ENCODE measurements at regions not wholly inside any gene's neighbourhood (a gene's known extent, or its start where the extent isn't known, plus 50 kb on each side); places are given as distances from the start of the nearest gene placed in this dataset.

DNA sequence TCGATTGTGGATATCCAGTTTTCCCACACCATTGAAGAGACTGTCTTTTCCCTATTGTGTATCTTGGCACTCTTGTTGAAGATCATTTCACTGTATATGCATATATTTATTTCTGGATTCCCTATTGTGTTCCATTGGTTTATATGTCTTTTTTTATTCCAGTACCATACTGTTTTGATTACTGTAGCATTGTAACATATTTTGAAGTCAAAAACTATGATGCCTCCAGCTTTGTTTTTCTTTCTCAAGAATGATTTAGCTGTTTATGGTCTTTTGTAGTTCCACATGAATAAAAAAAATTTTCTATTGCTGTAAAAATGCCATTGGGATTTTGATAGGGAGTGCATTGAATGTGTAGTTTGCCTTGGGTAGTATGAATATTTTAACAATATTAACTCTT lies 128.1 kb upstream of the SLC38A2 start:
- Histone ChIP-seq H3K9me1 (ENCODE audit: insufficient read depth, low read length) (no peaks in the 10 kb centered on the region; the same call in 1 of the 2 replicates), H3K4me1 (ENCODE audit: control insufficient read depth, insufficient read depth, low read length) (peaks cover 5% of the 10 kb centered on the region; the same call in 1 of the 2 replicates), H2BK5ac (ENCODE audit: low read depth, low read length, poor library complexity, severe bottlenecking) (no peak overlapping the region), H2BK15ac (ENCODE audit: low read depth, low read length) (no peak overlapping the region), H4K8ac (ENCODE audit: low read depth in 2 of 2, low read length in 2 of 2) (no peak overlapping the region), H3K27me3 (ENCODE audit: control insufficient read depth, insufficient read depth, low read length) (no peaks in the 10 kb centered on the region), H3K27ac (ENCODE audit: insufficient read depth, low read length) (no peak overlapping the region), H3K4ac (ENCODE audit: low read depth, low read length) (no peak overlapping the region), H3K23ac (ENCODE audit: low read depth, low read length) (no peak overlapping the region), H3K4me3 (ENCODE audit: insufficient read depth, low read depth, low read length) (no peak overlapping the region), H4K91ac (ENCODE audit: insufficient read depth, low read depth, low read length) (no peak overlapping the region), H3K14ac (replicated peaks; ENCODE audit: low read depth, low read length) (no peak overlapping the region), H2AFZ (replicated peaks; ENCODE audit: low read length, poor library complexity) (no peak overlapping the region), H4K20me1 (ENCODE audit: insufficient read depth, low read length) (no peaks in the 10 kb centered on the region), H3K9me3 (ENCODE audit: control insufficient read depth, insufficient read depth, low read length) (peaks cover 2% of the 10 kb centered on the region), H4K5ac (ENCODE audit: low read depth, low read length) (no peak overlapping the region), H3K56ac (ENCODE audit: extremely low read depth, insufficient read depth, low read length) (no peak overlapping the region), H2BK20ac (ENCODE audit: low read depth, low read length) (no peak overlapping the region), H3K18ac (ENCODE audit: low read depth, low read length) (no peak overlapping the region), H3K79me1 (ENCODE audit: low read depth in 1 of 2, low read length in 2 of 2) (peaks cover 4 to 6% of the 10 kb centered on the region in 2 experiments; a peak in 3 of 4 replicates), H3K36me3 (ENCODE audit: control insufficient read depth, insufficient read depth, low read length) (no peaks in the 10 kb centered on the region), H3K9ac (ENCODE audit: low read depth, low read length) (no peak overlapping the region), H2AK5ac (ENCODE audit: low read depth, low read length) (no peak overlapping the region), H2BK120ac (ENCODE audit: low read depth, low read length) (no peak overlapping the region; the same call in 1 of the 2 replicates), H3K4me2 (ENCODE audit: low read depth, low read length) (no peak overlapping the region), H2AK9ac (replicated peaks; ENCODE audit: low read depth, low read length, poor library complexity) (no peak overlapping the region)
- ChIA-PET POLR2A (ENCODE audit: unreplicated experiment) (no interaction called here), CTCF (no interaction called here)
- ATAC-seq (ENCODE audit: low read depth) (no peak), DNase-seq (no peak)
- dilution Hi-C loops (cut with HindIII; ENCODE audit: low sequenced_read_pairs, unreplicated experiment): no loop called here
- intact Hi-C loops (cut with micrococcal nuclease): no loop called here
- WGBS, 2 experiments (ENCODE audit: extremely low coverage in 2 of 2, insufficient read length in 1 of 2): no CpG with 5 or more reads among the region's 1 CpG
- in situ Hi-C loops (cut with MboI; ENCODE audit: low sequenced_read_pairs): no loop called here
- no peak for TF ChIP-seq CHD1 (IDR thresholded peaks at IDR 0.05; ENCODE audit: low read depth, low read length)
- no peak for TF ChIP-seq SMC3 (IDR thresholded peaks at IDR 0.05; ENCODE audit: low read depth, low read length)
- TF ChIP-seq, protein P1, sequence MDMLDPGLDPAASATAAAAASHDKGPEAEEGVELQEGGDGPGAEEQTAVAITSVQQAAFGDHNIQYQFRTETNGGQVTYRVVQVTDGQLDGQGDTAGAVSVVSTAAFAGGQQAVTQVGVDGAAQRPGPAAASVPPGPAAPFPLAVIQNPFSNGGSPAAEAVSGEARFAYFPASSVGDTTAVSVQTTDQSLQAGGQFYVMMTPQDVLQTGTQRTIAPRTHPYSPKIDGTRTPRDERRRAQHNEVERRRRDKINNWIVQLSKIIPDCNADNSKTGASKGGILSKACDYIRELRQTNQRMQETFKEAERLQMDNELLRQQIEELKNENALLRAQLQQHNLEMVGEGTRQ (IDR thresholded peaks at IDR 0.05; ENCODE audit: low read depth, low read length): no peak
- TF ChIP-seq RAD21 (IDR thresholded peaks at IDR 0.05; ENCODE audit: low read length): no peak
- TF ChIP-seq RCOR1 (IDR thresholded peaks at IDR 0.05; ENCODE audit: insufficient replicate concordance, low read length): no peak
- TF ChIP-seq MXI1 (IDR thresholded peaks at IDR 0.05; ENCODE audit: borderline replicate concordance, low read depth, low read length): no peak
- TF ChIP-seq MAFK (IDR thresholded peaks at IDR 0.05; ENCODE audit: low read depth, low read length): no peak
- no peak for TF ChIP-seq NFE2L2 (IDR thresholded peaks at IDR 0.05; ENCODE audit: low read depth, low read length)
- TF ChIP-seq BHLHE40 (IDR thresholded peaks at IDR 0.05; ENCODE audit: low read depth, low read length): no peak
- TF ChIP-seq, protein P2, sequence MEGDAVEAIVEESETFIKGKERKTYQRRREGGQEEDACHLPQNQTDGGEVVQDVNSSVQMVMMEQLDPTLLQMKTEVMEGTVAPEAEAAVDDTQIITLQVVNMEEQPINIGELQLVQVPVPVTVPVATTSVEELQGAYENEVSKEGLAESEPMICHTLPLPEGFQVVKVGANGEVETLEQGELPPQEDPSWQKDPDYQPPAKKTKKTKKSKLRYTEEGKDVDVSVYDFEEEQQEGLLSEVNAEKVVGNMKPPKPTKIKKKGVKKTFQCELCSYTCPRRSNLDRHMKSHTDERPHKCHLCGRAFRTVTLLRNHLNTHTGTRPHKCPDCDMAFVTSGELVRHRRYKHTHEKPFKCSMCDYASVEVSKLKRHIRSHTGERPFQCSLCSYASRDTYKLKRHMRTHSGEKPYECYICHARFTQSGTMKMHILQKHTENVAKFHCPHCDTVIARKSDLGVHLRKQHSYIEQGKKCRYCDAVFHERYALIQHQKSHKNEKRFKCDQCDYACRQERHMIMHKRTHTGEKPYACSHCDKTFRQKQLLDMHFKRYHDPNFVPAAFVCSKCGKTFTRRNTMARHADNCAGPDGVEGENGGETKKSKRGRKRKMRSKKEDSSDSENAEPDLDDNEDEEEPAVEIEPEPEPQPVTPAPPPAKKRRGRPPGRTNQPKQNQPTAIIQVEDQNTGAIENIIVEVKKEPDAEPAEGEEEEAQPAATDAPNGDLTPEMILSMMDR (conservative IDR thresholded peaks at IDR 0.05; ENCODE audit: low read depth, low read length): no peak
- TF ChIP-seq FOS (IDR thresholded peaks at IDR 0.05; ENCODE audit: low read depth, low read length): no peak
- TF ChIP-seq RFX5 (IDR thresholded peaks at IDR 0.05; ENCODE audit: low read depth, low read length): no peak
- no TSS peak for BruUV-seq (replicated peaks)

Measured in IMR-90 (cell line).